Lower leg skin (tissue), 3 donors: ENCODE measurements at regions not wholly inside any gene's neighbourhood (a gene's known extent, or its start where the extent isn't known, plus 50 kb on each side); places are given as distances from the start of the nearest gene placed in this dataset.

Experiments
- POLR2A ChIP-seq, 2 donors: fragments of 450-650 bp; IDR thresholded peaks; one replicate each; pipeline ENCODE4 v1.6.1; 2016 to 2017; ENCODE audit warnings: antibody characterized with exemption in 2 of 2, mild to moderate bottlenecking in 1 of 2, moderate library complexity in 1 of 2
- TF ChIP-seq, protein P1 (sequence below), 3 donors: fragments of 450-650 bp; IDR thresholded peaks; one replicate each; pipeline ENCODE4 v1.5.1; 2016; ENCODE audit warnings: antibody characterized with exemption in 3 of 3, mild to moderate bottlenecking in 3 of 3, moderate library complexity in 2 of 3

- TF ChIP-seq, protein P1, sequence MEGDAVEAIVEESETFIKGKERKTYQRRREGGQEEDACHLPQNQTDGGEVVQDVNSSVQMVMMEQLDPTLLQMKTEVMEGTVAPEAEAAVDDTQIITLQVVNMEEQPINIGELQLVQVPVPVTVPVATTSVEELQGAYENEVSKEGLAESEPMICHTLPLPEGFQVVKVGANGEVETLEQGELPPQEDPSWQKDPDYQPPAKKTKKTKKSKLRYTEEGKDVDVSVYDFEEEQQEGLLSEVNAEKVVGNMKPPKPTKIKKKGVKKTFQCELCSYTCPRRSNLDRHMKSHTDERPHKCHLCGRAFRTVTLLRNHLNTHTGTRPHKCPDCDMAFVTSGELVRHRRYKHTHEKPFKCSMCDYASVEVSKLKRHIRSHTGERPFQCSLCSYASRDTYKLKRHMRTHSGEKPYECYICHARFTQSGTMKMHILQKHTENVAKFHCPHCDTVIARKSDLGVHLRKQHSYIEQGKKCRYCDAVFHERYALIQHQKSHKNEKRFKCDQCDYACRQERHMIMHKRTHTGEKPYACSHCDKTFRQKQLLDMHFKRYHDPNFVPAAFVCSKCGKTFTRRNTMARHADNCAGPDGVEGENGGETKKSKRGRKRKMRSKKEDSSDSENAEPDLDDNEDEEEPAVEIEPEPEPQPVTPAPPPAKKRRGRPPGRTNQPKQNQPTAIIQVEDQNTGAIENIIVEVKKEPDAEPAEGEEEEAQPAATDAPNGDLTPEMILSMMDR (IDR thresholded peaks at IDR 0.05): no peak
- TF ChIP-seq POLR2A (IDR thresholded peaks at IDR 0.05): no peak
Measured at GRCh38 chr2:66903745-66904465, 469.0 kb downstream of the MEIS1 start.
